DOHH2 (cell line): ENCODE measurements at regions not wholly inside any gene's neighbourhood (a gene's known extent, or its start where the extent isn't known, plus 50 kb on each side); places are given as distances from the start of the nearest gene placed in this dataset.

Experiments
- H3F3A ChIP-seq: fragments of 200-600 bp; sonication (generic), shearing (Covaris generic); 2 replicates; pipeline ENCODE4 v1.6.0; 2016; ENCODE audit warnings: antibody characterized with exemption, mild to moderate bottlenecking; ENCODE audit not compliant: control insufficient read depth, insufficient read depth
- H3K27ac ChIP-seq: fragments of 200-600 bp; sonication (generic); 2 replicates; pipeline ENCODE4 v1.5.1; 2014; ENCODE audit warnings: low read depth, mild to moderate bottlenecking, low read length, moderate library complexity
- H3K27me3 ChIP-seq: fragments of 200-600 bp; sonication (generic); 2 replicates; pipeline ENCODE4 v1.6.1; 2014; ENCODE audit warnings: mild to moderate bottlenecking, low read length, mixed read lengths; ENCODE audit not compliant: control insufficient read depth
- H3K36me3 ChIP-seq: fragments of 200-600 bp; sonication (generic); 2 replicates; pipeline ENCODE4 v1.6.1; 2014; ENCODE audit warnings: mild to moderate bottlenecking, low read length, moderate library complexity, mixed read lengths; ENCODE audit not compliant: control insufficient read depth
- H3K4me1 ChIP-seq: fragments of 200-600 bp; sonication (generic); 2 replicates; pipeline ENCODE4 v1.6.1; 2014; ENCODE audit warnings: mild to moderate bottlenecking, low read length, mixed read lengths; ENCODE audit not compliant: control insufficient read depth
- H3K4me2 ChIP-seq: fragments of 200-600 bp; sonication (generic); 2 replicates; pipeline ENCODE4 v1.6.0; 2014; ENCODE audit warnings: mild to moderate bottlenecking, low read length, moderate library complexity
- H3K4me3 ChIP-seq: fragments of 200-600 bp; sonication (generic); 2 replicates; pipeline ENCODE4 v1.5.1; 2014; ENCODE audit warnings: mild to moderate bottlenecking, low read length, mixed read lengths
- H3K79me2 ChIP-seq: fragments of 200-600 bp; sonication (generic); 2 replicates; pipeline ENCODE4 v1.6.1; 2014; ENCODE audit warnings: mild to moderate bottlenecking, low read length, mixed read lengths; ENCODE audit not compliant: control insufficient read depth
- H3K9me2 ChIP-seq: fragments of 200-600 bp; sonication (generic); replicated peaks from 2 replicates; pipeline ENCODE4 v1.6.1; 2014; ENCODE audit warnings: mild to moderate bottlenecking, low read length, mixed read lengths; ENCODE audit not compliant: control insufficient read depth
- H3K9me3 ChIP-seq: fragments of 200-600 bp; sonication (generic); 2 replicates; pipeline ENCODE4 v1.6.1; 2014; ENCODE audit warnings: antibody characterized with exemption, low read length, mixed read lengths; ENCODE audit not compliant: control insufficient read depth, insufficient read depth
- H4K20me1 ChIP-seq: fragments of 200-600 bp; sonication (generic); 2 replicates; pipeline ENCODE4 v1.6.0; 2014; ENCODE audit warnings: low read depth, mild to moderate bottlenecking, antibody characterized with exemption, low read length, moderate library complexity; ENCODE audit not compliant: control insufficient read depth, insufficient read depth
- CTCF ChIP-seq: fragments of 200-600 bp; sonication (generic); IDR thresholded peaks from one replicate; pipeline ENCODE4 v1.5.1; 2014; ENCODE audit warnings: antibody characterized with exemption, mild to moderate bottlenecking, low read depth, low read length; ENCODE audit not compliant: poor library complexity, severe bottlenecking
- EZH2phosphoT487 ChIP-seq: fragments of 200-600 bp; sonication (generic); IDR thresholded peaks from 2 replicates; pipeline ENCODE4 v1.6.1; 2017; ENCODE audit warnings: borderline replicate concordance, mild to moderate bottlenecking, antibody characterized with exemption, low read length, moderate library complexity, mixed read lengths

GRCh38 chr6:94127716-94128115, 708.4 kb upstream of the EPHA7 start:
- no peaks in the 10 kb centered on the region for H3K4me1 ChIP-seq
- no peaks in the 10 kb centered on the region for H3K79me2 ChIP-seq
- no peak for TF ChIP-seq EZH2phosphoT487
- H3K9me2 ChIP-seq = no peaks in the 10 kb centered on the region; the same call in 1 of the 2 replicates
- no peaks in the 10 kb centered on the region for H3F3A ChIP-seq
- H3K36me3 ChIP-seq = no peaks in the 10 kb centered on the region
- no peaks in the 10 kb centered on the region for H4K20me1 ChIP-seq
- H3K4me3 ChIP-seq = no peak overlapping the region
- H3K27ac ChIP-seq = no peak overlapping the region
- no peaks in the 10 kb centered on the region for H3K27me3 ChIP-seq
- H3K9me3 ChIP-seq = no peaks in the 10 kb centered on the region
- no peak overlapping the region for H3K4me2 ChIP-seq

- Histone ChIP-seq H3K27ac (no peak overlapping the region), H4K20me1 (no peaks in the 10 kb centered on the region), H3K9me3 (no peaks in the 10 kb centered on the region), H3K4me3 (no peak overlapping the region), H3K36me3 (no peaks in the 10 kb centered on the region), H3K9me2 (no peaks in the 10 kb centered on the region; the same call in 1 of the 2 replicates), H3K4me2 (no peak overlapping the region), H3K4me1 (no peaks in the 10 kb centered on the region), H3F3A (no peaks in the 10 kb centered on the region), H3K79me2 (no peaks in the 10 kb centered on the region), H3K27me3 (no peaks in the 10 kb centered on the region)
- TF ChIP-seq EZH2phosphoT487 (no peak), CTCF (no peak)
These were observed 705.0 kb upstream of the EPHA7 start for GRCh38 chr6:94124333-94124732.

- H3K4me1 ChIP-seq = no peaks in the 10 kb centered on the region
- no peaks in the 10 kb centered on the region for H3F3A ChIP-seq
- no peaks in the 10 kb centered on the region; the same call in 1 of the 2 replicates for H3K9me2 ChIP-seq
- H3K27me3 ChIP-seq = no peaks in the 10 kb centered on the region
- H3K79me2 ChIP-seq = no peaks in the 10 kb centered on the region
- no peak overlapping the region for H3K4me2 ChIP-seq
- H3K27ac ChIP-seq = no peak overlapping the region
- TF ChIP-seq CTCF (no peak), EZH2phosphoT487 (no peak)
- H3K9me3 ChIP-seq = no peaks in the 10 kb centered on the region
- no peak overlapping the region for H3K4me3 ChIP-seq
- no peaks in the 10 kb centered on the region for H4K20me1 ChIP-seq
- H3K36me3 ChIP-seq = no peaks in the 10 kb centered on the region
These were observed 701.7 kb upstream of the EPHA7 start for GRCh38 chr6:94121094-94121493.

GRCh38 chr6:94099072-94099471, 679.7 kb upstream of the EPHA7 start:
- Histone ChIP-seq H3K36me3 (no peaks in the 10 kb centered on the region), H4K20me1 (no peaks in the 10 kb centered on the region), H3K27ac (no peak overlapping the region), H3K9me2 (no peaks in the 10 kb centered on the region), H3K79me2 (no peaks in the 10 kb centered on the region), H3K4me3 (no peak overlapping the region), H3K4me1 (no peaks in the 10 kb centered on the region), H3K9me3 (no peaks in the 10 kb centered on the region), H3K4me2 (no peak overlapping the region), H3F3A (no peaks in the 10 kb centered on the region), H3K27me3 (no peaks in the 10 kb centered on the region)
- no peak for TF ChIP-seq EZH2phosphoT487
- no peak for TF ChIP-seq CTCF
